Erythroblast (primary cell): ENCODE measurements at regions not wholly inside any gene's neighbourhood (a gene's known extent, or its start where the extent isn't known, plus 50 kb on each side); places are given as distances from the start of the nearest gene placed in this dataset.

Experiments
- DNase-seq, 2 experiments: peaks; one replicate each; lab custom pipeline; 2025; lab: John Stamatoyannopoulos, UW
- GATA1 ChIP-seq: IDR thresholded peaks from 2 replicates; pipeline ENCODE4 v1.6.1; 2011; ENCODE audit warnings: low read depth, mild to moderate bottlenecking, control low read depth, low read length, moderate library complexity
- POLR2A ChIP-seq: IDR thresholded peaks from 2 replicates; pipeline ENCODE4 v1.6.1; 2011; ENCODE audit warnings: mild to moderate bottlenecking, low read length

GRCh38 chr12:90515199-90516175 is 439.5 kb downstream of the CCER1 start:
- DNase-seq, result no peak
- TF ChIP-seq GATA1, result no peak
- no peak for TF ChIP-seq POLR2A

GRCh38 chr12:90514325-90514724 is 440.7 kb downstream of the CCER1 start:
- DNase-seq, result no peak
- TF ChIP-seq POLR2A, result no peak
- TF ChIP-seq GATA1, result no peak

DNA sequence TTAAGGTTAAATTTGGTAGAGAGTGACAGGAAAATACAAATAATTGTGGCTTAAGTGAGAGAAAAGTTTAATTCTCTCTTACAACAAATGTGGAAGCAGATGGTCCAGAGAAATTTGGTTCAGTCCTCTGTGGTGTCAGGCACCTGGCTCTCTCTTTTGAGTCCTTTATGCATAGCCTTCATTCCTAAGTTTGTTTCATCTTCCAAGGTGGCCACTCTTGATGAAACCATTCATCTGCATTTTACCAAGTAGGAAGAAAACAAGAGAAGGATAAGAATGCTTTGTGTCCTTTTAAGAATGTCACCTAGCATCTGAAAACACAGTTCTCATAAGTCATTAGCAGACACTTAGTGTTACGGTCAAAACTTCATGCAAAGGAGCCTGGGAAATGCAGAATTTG is 442.5 kb downstream of the CCER1 start:
- no peak for DNase-seq
- TF ChIP-seq POLR2A (no peak), GATA1 (no peak)

DNA sequence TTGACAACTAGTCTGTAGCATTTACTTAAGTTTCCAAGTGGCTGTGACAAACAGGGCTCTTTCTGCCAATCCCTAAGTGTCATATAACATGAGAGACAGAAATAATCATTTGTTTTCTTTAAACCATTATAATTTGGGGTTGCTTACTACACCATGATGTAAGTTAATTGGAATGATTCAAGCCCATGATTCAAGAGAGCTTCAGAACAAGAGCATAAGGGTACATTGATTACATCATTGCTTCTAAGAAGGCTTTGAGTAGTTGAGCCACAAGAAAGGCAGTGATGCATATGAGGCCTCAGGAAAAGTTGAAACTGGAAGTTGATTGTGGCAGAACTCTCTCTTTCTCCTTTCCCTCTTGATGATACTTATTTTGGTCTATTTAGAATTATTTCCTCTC is 444.0 kb downstream of the CCER1 start:
- TF ChIP-seq POLR2A, result no peak
- TF ChIP-seq GATA1, result no peak
- DNase-seq, result no peak

DNA sequence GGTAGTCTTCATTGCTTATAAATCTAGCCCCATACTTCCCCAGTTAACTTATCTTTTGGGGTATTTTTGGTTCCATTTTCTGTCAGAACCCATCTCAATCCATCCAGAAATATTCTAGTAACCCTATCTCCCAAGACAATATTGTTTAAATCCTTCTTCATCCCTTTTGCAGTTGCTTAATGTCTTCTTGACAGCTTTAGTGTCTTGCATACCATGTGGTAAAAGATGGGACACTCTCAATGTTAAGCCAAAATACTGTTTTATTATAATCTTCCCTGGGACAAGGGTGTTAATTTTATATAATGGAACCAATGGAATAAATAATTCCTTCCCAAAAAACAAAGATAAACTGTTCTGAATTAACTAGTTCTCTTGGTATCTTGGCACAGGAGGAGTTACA is 450.2 kb downstream of the CCER1 start:
- DNase-seq, result no peak
- TF ChIP-seq POLR2A (no peak), GATA1 (no peak)

- no peak for TF ChIP-seq GATA1
- TF ChIP-seq POLR2A, result no peak
- no peak for DNase-seq
Measured at GRCh38 chr12:90502070-90502469, 452.9 kb downstream of the CCER1 start.

- no peak for DNase-seq
- TF ChIP-seq POLR2A (no peak), GATA1 (no peak)
Measured at GRCh38 chr12:90501412-90501811, 453.6 kb downstream of the CCER1 start.

- DNase-seq, result no peak
- TF ChIP-seq GATA1, result no peak
- no peak for TF ChIP-seq POLR2A
Measured at GRCh38 chr12:90499795-90500194, 455.2 kb downstream of the CCER1 start.

- TF ChIP-seq POLR2A, result no peak
- no peak for TF ChIP-seq GATA1
Measured at GRCh38 chr12:90497923-90498545, 456.9 kb downstream of the CCER1 start.

DNA sequence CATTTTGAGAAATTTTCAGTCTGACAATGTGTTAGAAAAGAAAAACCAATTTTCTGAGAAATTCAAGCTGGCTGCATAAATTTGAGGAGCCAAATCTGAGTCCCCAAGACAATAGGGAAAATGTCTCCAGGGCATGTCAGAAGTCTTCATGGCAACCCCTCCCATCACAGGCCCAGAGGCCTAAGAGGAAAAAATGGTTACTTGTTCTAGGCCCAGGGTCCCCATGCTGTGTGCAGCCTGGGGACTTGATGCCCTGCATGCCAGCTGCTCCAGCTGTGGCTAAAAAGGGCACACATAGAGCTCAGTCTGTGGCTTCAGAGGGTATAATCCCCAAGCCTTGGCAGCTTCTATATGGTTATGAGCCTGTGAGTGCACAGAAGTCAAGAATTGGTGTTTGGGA is 464.6 kb downstream of the CCER1 start:
- no peak for DNase-seq
- TF ChIP-seq POLR2A (no peak), GATA1 (no peak)

More at GRCh38 chr12:90497923-90498545, 456.9 kb downstream of the CCER1 start:
- no peak for DNase-seq

- no peak for TF ChIP-seq GATA1
- TF ChIP-seq POLR2A, result no peak
- DNase-seq, result no peak
Measured at GRCh38 chr12:90489141-90489540, 465.8 kb downstream of the CCER1 start.

GRCh38 chr12:90485560-90485959 is 469.4 kb downstream of the CCER1 start:
- no peak for DNase-seq
- TF ChIP-seq POLR2A (no peak), GATA1 (no peak)

GRCh38 chr12:90484094-90484493 is 470.9 kb downstream of the CCER1 start:
- TF ChIP-seq GATA1, result no peak
- TF ChIP-seq POLR2A, result no peak
- DNase-seq, result no peak

DNA sequence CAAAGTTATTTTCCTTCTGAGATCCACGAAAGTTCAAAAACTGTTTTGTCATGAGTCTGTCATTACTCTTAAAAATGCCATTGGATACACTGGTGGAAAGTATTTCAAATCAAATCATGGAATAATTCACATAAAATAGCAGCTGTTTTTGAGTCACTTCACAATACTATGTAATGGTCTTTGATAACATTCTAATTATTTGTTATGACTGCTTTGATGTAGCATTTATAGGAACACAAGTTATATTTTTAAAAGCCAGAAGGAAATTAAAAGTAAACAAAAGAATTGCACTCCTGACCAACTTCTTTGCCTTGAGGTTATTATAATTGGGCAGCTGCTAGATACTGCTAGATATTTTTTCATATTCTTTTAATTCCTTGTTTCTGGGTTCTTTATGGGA is 473.2 kb downstream of the CCER1 start:
- no peak for TF ChIP-seq POLR2A
- no peak for TF ChIP-seq GATA1
- DNase-seq, result no peak

DNA sequence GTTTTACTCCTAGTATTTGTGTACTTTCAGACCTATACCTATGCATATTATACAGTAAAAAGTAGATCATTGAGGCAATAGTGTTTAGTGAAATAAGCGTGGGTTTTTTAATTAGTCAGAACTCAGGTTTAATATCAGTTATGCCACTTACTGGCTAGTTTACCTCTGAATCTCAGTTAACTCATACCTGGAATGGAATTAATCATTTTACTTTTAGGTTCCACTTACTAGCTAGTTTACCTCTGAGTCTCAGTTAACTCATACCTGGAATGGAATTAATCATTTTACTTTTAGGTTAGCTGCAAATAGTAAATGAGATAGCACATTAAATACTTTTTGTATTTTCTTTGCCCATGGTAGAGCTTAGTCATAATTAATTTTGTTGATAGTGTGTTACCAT is 475.7 kb downstream of the CCER1 start:
- TF ChIP-seq POLR2A (no peak), GATA1 (no peak)
- DNase-seq, result no peak
